CD4-positive, CD25-positive, alpha-beta regulatory T cell (primary cell): ENCODE measurements at regions not wholly inside any gene's neighbourhood (a gene's known extent, or its start where the extent isn't known, plus 50 kb on each side); places are given as distances from the start of the nearest gene placed in this dataset.

Source experiments
- ATAC-seq, 2 donors: fragments of 150-1000 bp; cut with Tn5 transposase; one replicate each; pipeline ENCODE4 v1.10.0; 2021; ENCODE audit warnings: low read depth in 2 of 2, moderate number of reproducible peaks in 2 of 2, moderate library complexity in 1 of 2
- DNase-seq, 3 donors: peaks; one replicate each; pipeline versions ENCODE4 v3.0.0 to v3.0.0-alpha.2; 2012 to 2022; ENCODE audit warnings: mixed read lengths in 1 of 3
- H3K27ac ChIP-seq: one replicate; pipeline ENCODE4 v1.7.0; 2013; ENCODE audit warnings: mild to moderate bottlenecking, low read length; ENCODE audit not compliant: insufficient read depth, poor library complexity, severe bottlenecking
- H3K27me3 ChIP-seq: one replicate; pipeline ENCODE4 v1.7.0; 2013; ENCODE audit warnings: low read length; ENCODE audit not compliant: control insufficient read depth, insufficient read depth
- H3K36me3 ChIP-seq: one replicate; pipeline ENCODE4 v1.7.0; 2013; ENCODE audit warnings: mild to moderate bottlenecking, low read length, moderate library complexity; ENCODE audit not compliant: control insufficient read depth, insufficient read depth
- H3K4me1 ChIP-seq: 2 replicates; pipeline ENCODE4 v1.7.0; 2013; ENCODE audit warnings: mild to moderate bottlenecking, low read length; ENCODE audit not compliant: insufficient read depth, control insufficient read depth, poor library complexity, severe bottlenecking
- H3K4me3 ChIP-seq: one replicate; pipeline ENCODE4 v1.7.0; 2013; ENCODE audit warnings: low read depth, mild to moderate bottlenecking, low read length, moderate library complexity
- H3K9me3 ChIP-seq, 2 experiments: 1 replicate in 1 of 2; 2 replicates in 1 of 2; pipeline ENCODE4 v1.7.0; 2013; ENCODE audit warnings: low read length in 2 of 2, mild to moderate bottlenecking in 1 of 2, moderate library complexity in 1 of 2; ENCODE audit not compliant: control insufficient read depth in 2 of 2
- H3K27ac Mint-ChIP-seq, 3 donors: one replicate each; pipeline ENCODE4 v1.8.0; 2020 to 2022; ENCODE audit warnings: mild to moderate bottlenecking in 3 of 3, mixed read lengths in 3 of 3, moderate library complexity in 2 of 3
- H3K27me3 Mint-ChIP-seq: one replicate; pipeline ENCODE4 v1.8.0; 2022; ENCODE audit warnings: mild to moderate bottlenecking, mixed read lengths
- H3K36me3 Mint-ChIP-seq: one replicate; pipeline ENCODE4 v1.8.0; 2020; ENCODE audit warnings: mixed read lengths
- H3K4me1 Mint-ChIP-seq, 4 donors: one replicate each; pipeline ENCODE4 v1.8.0; 2020 to 2022; ENCODE audit warnings: mixed read lengths in 4 of 4, mild to moderate bottlenecking in 1 of 4
- H3K4me3 Mint-ChIP-seq, 4 donors: one replicate each; pipeline ENCODE4 v1.8.0; 2020 to 2022; ENCODE audit warnings: mild to moderate bottlenecking in 4 of 4, mixed read lengths in 4 of 4, moderate library complexity in 3 of 4
- H3K9me3 Mint-ChIP-seq, 7 donors: one replicate each; pipeline ENCODE4 v1.8.0; 2020 to 2022; ENCODE audit warnings: mixed read lengths in 7 of 7, mild to moderate bottlenecking in 3 of 7, moderate library complexity in 2 of 7

DNA sequence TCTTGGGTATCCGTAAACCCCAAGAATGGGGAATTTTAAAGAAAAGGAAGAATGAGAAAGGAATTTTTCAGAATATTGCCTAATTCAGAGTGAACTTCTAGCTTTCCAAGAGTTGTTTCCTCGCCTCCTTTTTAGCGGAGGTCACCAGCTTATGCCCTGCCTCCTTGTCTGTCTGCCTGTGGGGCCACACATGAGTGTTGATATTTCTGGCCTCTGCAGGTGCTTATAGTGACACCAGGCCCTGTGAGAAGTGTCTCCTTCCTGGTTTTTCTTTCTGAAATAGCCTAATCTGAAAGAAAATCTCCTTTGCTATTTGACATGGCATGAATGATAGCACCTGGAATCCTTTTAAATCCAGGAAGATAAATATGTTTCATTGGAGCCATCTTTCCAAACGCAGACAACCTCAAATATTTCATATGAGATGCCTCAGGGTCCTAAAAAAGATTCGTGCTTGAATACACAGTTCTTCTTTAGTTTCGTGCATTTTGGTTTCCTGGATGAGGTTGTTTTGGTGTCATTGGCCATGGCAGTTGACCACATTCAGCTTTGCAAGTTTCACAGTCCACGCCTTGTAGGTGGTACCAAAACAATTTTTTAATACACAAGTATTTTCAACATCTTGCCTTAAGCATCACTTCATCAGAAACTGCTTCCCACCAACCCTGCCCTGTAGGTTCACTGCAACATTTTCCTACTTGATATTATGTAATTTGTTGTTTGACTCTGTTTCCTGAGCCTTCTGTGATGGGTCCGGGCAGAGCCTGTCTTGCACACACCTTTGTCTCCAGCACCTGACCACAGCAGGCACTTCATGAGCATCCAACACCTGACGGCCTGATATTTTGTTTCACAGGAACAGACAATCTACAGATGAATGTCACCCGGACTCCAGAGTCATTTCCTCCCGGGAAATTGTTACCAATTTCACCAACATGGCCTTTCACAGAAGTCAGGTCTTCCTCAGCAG, 159.4 kb downstream of the C11orf91 start:
- H3K27me3 ChIP-seq: peaks cover 5% of the 10 kb centered on the region
- H3K4me1 ChIP-seq: no peaks in the 10 kb centered on the region
- H3K27me3 Mint-ChIP-seq: peaks cover 18% of the 10 kb centered on the region
- H3K36me3 ChIP-seq: no peaks in the 10 kb centered on the region
- H3K36me3 Mint-ChIP-seq: no peaks in the 10 kb centered on the region
- H3K27ac ChIP-seq: no peak overlapping the region
- no peak overlapping the region for H3K4me3 Mint-ChIP-seq
- ATAC-seq: no peak
- H3K4me3 ChIP-seq: no peak overlapping the region
- peaks cover 0 to 1% (median 0%) of the 10 kb centered on the region in 4 donors for H3K4me1 Mint-ChIP-seq
- DNase-seq: no peak
- H3K9me3 Mint-ChIP-seq: no peaks in the 10 kb centered on the region
- H3K9me3 ChIP-seq: no peaks in the 10 kb centered on the region
- H3K27ac Mint-ChIP-seq: no peak overlapping the region

- H3K9me3 ChIP-seq: no peaks in the 10 kb centered on the region
- H3K27me3 ChIP-seq: peaks cover 5% of the 10 kb centered on the region
- H3K36me3 ChIP-seq: no peaks in the 10 kb centered on the region
- ATAC-seq: no peak
- no peak overlapping the region for H3K4me3 ChIP-seq
- no peak overlapping the region for H3K27ac ChIP-seq
- no peaks in the 10 kb centered on the region for H3K4me1 ChIP-seq
- Mint-ChIP-seq H3K9me3 (peaks cover 0 to 1% (median 0%) of the 10 kb centered on the region in 7 donors), H3K27me3 (peaks cover 15% of the 10 kb centered on the region), H3K4me3 (no peak overlapping the region), H3K36me3 (no peaks in the 10 kb centered on the region), H3K4me1 (peaks cover 0 to 1% (median 0%) of the 10 kb centered on the region in 4 donors), H3K27ac (no peak overlapping the region)
- no peak for DNase-seq
Measured at GRCh38 chr11:33540427-33540826, 160.2 kb downstream of the C11orf91 start.

GRCh38 chr11:33539751-33540150, 160.9 kb downstream of the C11orf91 start:
- Histone ChIP-seq H3K9me3 (no peaks in the 10 kb centered on the region), H3K27ac (no peak overlapping the region), H3K36me3 (no peaks in the 10 kb centered on the region), H3K27me3 (peaks cover 5% of the 10 kb centered on the region), H3K4me3 (no peak overlapping the region), H3K4me1 (no peaks in the 10 kb centered on the region)
- Mint-ChIP-seq H3K27me3 (peaks cover 15% of the 10 kb centered on the region), H3K9me3 (peaks cover 0 to 1% (median 0%) of the 10 kb centered on the region in 7 donors), H3K36me3 (no peaks in the 10 kb centered on the region), H3K4me3 (no peak overlapping the region), H3K27ac (no peak overlapping the region), H3K4me1 (peaks cover 0 to 1% (median 0%) of the 10 kb centered on the region in 4 donors)
- ATAC-seq: no peak
- no peak for DNase-seq

DNA sequence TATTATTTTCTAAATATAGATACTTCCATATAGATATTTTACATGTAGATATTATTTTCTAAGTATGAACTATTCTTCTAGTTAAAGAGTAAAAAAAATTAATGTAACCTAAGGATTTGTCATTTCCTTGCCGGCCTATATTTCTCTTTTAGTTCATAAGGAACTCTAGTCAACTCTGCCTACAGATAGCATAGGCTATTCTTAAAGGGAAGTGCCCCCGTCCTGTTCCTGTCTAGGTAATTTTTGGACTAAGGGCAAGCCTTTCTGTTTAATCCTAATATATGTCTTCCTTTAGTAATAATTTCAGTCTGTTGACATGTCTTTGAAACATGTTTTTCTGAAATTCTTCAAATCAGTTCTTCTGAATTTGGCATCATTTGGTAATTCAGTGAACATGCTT, 161.9 kb downstream of the C11orf91 start:
- H3K27me3 Mint-ChIP-seq: peaks cover 15% of the 10 kb centered on the region
- peaks cover 0 to 1% (median 0%) of the 10 kb centered on the region in 4 donors for H3K4me1 Mint-ChIP-seq
- H3K27ac Mint-ChIP-seq: no peak overlapping the region

DNA sequence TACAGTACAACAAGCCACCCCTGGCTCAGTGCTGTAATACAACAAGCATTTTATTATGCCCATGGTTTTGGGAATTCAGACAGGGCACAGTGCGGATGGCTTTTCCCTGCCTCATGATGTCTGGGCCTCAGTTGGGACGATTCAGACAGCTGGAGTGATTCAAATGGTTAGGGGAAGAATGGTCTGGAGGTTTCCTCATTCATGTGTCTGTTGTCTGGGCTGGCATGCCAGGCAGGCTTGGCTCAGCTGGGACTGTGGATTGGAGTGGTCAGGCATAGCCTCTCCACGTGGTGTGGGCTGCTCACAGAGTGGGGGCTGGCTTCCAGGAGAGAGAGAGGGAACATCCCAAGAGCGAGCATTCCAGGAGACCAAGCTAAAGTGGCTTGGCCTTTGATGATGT, 164.4 kb downstream of the C11orf91 start:
- H3K36me3 Mint-ChIP-seq: no peaks in the 10 kb centered on the region
- H3K36me3 ChIP-seq: no peaks in the 10 kb centered on the region
- H3K4me1 ChIP-seq: no peaks in the 10 kb centered on the region
- peaks cover 5% of the 10 kb centered on the region for H3K27me3 ChIP-seq
- no peak overlapping the region for H3K4me3 Mint-ChIP-seq
- DNase-seq (no peak), ATAC-seq (no peak)
- no peak overlapping the region for H3K27ac Mint-ChIP-seq
- no peaks in the 10 kb centered on the region for H3K9me3 ChIP-seq
- peaks cover 9% of the 10 kb centered on the region for H3K27me3 Mint-ChIP-seq
- H3K4me3 ChIP-seq: no peak overlapping the region
- no peak overlapping the region for H3K27ac ChIP-seq
- H3K9me3 Mint-ChIP-seq: peaks cover 0 to 5% (median 0%) of the 10 kb centered on the region in 7 donors
- no peaks in the 10 kb centered on the region for H3K4me1 Mint-ChIP-seq

More for the DNA sequence above, 161.9 kb downstream of the C11orf91 start:
- H3K27me3 ChIP-seq: peaks cover 5% of the 10 kb centered on the region
- no peaks in the 10 kb centered on the region for H3K36me3 ChIP-seq
- H3K9me3 ChIP-seq: no peaks in the 10 kb centered on the region
- H3K9me3 Mint-ChIP-seq: peaks cover 0 to 1% (median 0%) of the 10 kb centered on the region in 7 donors
- H3K4me1 ChIP-seq: no peaks in the 10 kb centered on the region
- ATAC-seq (no peak), DNase-seq (no peak)
- no peak overlapping the region for H3K4me3 Mint-ChIP-seq
- no peak overlapping the region for H3K27ac ChIP-seq
- H3K36me3 Mint-ChIP-seq: no peaks in the 10 kb centered on the region
- no peak overlapping the region for H3K4me3 ChIP-seq

- Mint-ChIP-seq H3K9me3 (peaks cover 0 to 6% (median 0%) of the 10 kb centered on the region in 7 donors), H3K27me3 (peaks cover 5% of the 10 kb centered on the region), H3K4me3 (no peak overlapping the region), H3K36me3 (no peaks in the 10 kb centered on the region), H3K4me1 (no peaks in the 10 kb centered on the region), H3K27ac (no peak overlapping the region)
- ATAC-seq: no peak
- Histone ChIP-seq H3K36me3 (no peaks in the 10 kb centered on the region), H3K27ac (no peak overlapping the region), H3K27me3 (peaks cover 5% of the 10 kb centered on the region), H3K4me3 (no peak overlapping the region), H3K9me3 (no peaks in the 10 kb centered on the region), H3K4me1 (no peaks in the 10 kb centered on the region)
- no peak for DNase-seq
Measured at GRCh38 chr11:33534575-33534974, 166.1 kb downstream of the C11orf91 start.

DNA sequence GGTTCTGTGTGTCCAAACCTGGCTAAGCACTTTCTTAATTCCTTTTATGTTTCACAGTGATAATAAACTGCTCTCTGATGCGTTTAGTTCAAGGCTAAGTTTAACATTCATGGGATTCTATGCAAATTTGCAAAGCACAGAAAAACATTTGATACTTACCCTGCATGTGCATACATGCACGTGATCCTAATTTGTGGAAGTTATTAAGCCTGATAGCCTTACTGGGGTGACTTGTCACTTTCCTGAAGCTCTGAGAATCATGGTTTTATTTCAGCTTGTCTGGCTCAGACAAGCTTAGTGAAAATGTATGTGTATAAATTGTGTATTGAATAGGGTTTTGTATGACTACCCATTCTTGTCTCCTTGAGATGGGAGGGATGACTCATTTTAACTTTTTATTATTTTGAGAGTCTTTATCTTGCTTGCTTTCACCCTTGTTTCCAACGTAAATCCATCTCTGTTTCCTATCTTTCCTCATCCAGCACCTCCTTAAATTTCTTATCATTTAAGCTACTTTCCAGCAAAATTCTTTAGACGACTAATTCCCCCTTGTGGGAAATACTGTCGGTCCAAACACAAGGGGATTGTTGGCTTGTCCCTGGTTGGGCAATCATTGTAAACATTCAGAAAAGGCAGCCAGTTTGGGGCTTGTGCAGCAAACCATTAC, 167.1 kb downstream of the C11orf91 start:
- Mint-ChIP-seq H3K4me3 (no peak overlapping the region), H3K4me1 (no peaks in the 10 kb centered on the region), H3K36me3 (no peaks in the 10 kb centered on the region), H3K9me3 (peaks cover 0 to 6% (median 0%) of the 10 kb centered on the region in 7 donors), H3K27me3 (peaks cover 5% of the 10 kb centered on the region), H3K27ac (no peak overlapping the region)
- no peak overlapping the region for H3K4me3 ChIP-seq
- ATAC-seq (no peak), DNase-seq (no peak)
- H3K4me1 ChIP-seq: no peaks in the 10 kb centered on the region
- H3K36me3 ChIP-seq: no peaks in the 10 kb centered on the region
- H3K27me3 ChIP-seq: peaks cover 3% of the 10 kb centered on the region
- no peaks in the 10 kb centered on the region for H3K9me3 ChIP-seq
- no peak overlapping the region for H3K27ac ChIP-seq
